Breast epithelium (tissue), 3 donors: ENCODE measurements at regions not wholly inside any gene's neighbourhood (a gene's known extent, or its start where the extent isn't known, plus 50 kb on each side); places are given as distances from the start of the nearest gene placed in this dataset.

Experiments used
- POLR2AphosphoS5 ChIP-seq, 3 donors: sonication (generic); formaldehyde crosslinking; IDR thresholded peaks; one replicate each; pipeline ENCODE4 v1.6.1; 2017; ENCODE audit warnings: antibody characterized with exemption in 3 of 3
- TF ChIP-seq, protein P1 (sequence below), 3 donors: fragments of 450-650 bp; IDR thresholded peaks; one replicate each; pipeline ENCODE4 v1.5.1; 2016 to 2017; ENCODE audit warnings: antibody characterized with exemption in 3 of 3, mild to moderate bottlenecking in 3 of 3, moderate library complexity in 3 of 3

DNA sequence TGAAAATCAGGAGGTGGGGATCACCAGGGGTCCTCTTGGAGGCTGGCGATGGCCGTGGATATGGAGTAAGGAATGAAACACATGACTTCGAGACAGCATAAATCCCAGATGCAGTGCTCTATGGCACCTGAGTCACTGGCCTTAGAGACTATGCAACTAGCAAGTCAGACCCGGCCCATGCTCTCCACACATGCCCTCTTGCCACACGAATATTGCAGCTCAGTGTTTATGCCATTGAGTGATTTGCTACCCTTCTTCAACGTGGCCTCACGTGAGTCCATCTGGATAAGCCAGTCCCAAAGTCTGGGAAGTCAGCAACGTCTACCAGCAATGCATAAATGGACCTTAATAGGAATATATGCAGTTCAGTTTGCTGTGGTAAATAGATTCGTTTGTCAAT lies 466.3 kb downstream of the CD83 start:
- TF ChIP-seq, protein P1, sequence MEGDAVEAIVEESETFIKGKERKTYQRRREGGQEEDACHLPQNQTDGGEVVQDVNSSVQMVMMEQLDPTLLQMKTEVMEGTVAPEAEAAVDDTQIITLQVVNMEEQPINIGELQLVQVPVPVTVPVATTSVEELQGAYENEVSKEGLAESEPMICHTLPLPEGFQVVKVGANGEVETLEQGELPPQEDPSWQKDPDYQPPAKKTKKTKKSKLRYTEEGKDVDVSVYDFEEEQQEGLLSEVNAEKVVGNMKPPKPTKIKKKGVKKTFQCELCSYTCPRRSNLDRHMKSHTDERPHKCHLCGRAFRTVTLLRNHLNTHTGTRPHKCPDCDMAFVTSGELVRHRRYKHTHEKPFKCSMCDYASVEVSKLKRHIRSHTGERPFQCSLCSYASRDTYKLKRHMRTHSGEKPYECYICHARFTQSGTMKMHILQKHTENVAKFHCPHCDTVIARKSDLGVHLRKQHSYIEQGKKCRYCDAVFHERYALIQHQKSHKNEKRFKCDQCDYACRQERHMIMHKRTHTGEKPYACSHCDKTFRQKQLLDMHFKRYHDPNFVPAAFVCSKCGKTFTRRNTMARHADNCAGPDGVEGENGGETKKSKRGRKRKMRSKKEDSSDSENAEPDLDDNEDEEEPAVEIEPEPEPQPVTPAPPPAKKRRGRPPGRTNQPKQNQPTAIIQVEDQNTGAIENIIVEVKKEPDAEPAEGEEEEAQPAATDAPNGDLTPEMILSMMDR (IDR thresholded peaks at IDR 0.05): no peak
- no peak for TF ChIP-seq POLR2AphosphoS5 (IDR thresholded peaks at IDR 0.05)
